GM12872 (cell line): ENCODE measurements at regions not wholly inside any gene's neighbourhood (a gene's known extent, or its start where the extent isn't known, plus 50 kb on each side); places are given as distances from the start of the nearest gene placed in this dataset.

Experiments
- TF ChIP-seq, protein P1 (sequence below): IDR thresholded peaks from 3 replicates; pipeline ENCODE4 v1.5.1; 2011; ENCODE audit warnings: low read depth, mild to moderate bottlenecking, low read length, moderate library complexity; ENCODE audit not compliant: insufficient read depth

DNA sequence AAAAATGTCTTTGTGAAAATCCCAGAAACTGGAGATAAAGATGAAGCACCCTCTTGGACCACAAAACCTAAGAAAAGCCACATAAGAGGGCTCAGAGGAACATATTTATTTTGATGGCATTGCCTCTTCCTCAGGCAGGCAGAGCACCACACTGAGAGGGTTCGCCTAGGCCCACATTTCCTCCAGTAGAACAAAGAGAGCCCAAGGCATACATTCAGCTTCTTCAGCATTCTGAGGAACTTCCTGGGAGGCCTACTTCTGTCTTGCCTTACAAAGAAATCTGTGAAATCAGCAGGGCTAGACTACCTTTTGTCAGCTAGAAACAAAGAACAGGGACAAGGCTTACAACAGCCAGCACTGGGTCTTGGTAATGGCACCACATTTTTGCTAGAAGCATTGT is 1325.3 kb downstream of the SI start:
- TF ChIP-seq, protein P1, sequence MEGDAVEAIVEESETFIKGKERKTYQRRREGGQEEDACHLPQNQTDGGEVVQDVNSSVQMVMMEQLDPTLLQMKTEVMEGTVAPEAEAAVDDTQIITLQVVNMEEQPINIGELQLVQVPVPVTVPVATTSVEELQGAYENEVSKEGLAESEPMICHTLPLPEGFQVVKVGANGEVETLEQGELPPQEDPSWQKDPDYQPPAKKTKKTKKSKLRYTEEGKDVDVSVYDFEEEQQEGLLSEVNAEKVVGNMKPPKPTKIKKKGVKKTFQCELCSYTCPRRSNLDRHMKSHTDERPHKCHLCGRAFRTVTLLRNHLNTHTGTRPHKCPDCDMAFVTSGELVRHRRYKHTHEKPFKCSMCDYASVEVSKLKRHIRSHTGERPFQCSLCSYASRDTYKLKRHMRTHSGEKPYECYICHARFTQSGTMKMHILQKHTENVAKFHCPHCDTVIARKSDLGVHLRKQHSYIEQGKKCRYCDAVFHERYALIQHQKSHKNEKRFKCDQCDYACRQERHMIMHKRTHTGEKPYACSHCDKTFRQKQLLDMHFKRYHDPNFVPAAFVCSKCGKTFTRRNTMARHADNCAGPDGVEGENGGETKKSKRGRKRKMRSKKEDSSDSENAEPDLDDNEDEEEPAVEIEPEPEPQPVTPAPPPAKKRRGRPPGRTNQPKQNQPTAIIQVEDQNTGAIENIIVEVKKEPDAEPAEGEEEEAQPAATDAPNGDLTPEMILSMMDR = no peak

DNA sequence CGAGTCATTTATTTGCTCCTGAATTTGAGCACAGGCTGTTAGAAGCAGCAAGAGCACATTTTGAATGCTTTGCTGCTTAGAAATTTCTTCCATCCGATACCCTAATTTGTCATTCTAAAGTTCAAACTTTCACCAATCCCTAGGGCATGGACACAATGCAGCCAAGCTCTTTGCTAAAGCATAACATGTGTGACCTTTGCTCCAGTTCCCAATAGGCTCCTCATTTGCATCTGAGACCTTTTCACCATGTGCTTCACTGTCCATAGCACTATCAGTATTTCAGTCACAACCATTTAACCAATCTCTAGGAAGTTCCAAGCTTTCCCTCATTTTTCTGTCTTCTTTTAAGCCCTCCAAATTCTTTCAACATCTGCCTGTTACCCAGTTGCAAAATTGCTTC is 1333.1 kb downstream of the SI start:
- TF ChIP-seq, protein P1 = no peak

DNA sequence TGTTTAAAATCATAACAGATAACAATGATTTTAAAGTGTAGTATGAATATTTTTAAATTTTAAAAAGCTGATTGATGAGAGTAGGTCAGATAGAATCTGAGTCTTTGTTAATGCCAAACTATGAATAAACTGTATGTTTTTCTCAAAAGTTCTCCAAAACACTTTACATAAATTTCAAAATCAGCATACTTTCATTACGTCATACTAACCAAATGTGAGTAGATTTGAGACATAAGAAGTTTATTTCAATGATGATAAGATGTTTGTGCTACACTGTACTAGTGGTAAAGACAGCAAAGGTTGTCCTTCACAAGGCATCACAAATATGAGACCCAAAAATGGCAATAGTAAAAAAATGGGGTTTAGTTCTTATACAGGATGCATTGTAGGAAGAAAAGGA is 1342.9 kb downstream of the SI start:
- TF ChIP-seq, protein P1 = no peak

DNA sequence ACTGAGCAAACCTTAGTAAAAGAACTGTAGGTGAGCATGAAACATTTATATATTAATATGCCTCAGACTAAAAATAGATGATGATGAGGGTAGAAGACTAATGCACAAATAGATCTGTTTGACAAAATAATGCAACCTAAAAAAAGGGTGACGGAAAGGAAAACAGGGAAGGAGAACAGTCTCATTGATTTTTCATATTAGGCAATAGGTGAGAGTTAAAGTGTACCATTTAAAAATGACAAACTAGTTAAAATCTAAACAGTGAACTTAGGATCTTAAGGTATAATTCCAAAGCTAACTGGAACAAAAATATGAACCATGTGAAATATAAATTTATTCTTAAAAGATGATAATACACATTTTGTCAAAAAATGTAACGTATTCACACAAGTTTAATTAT is 1347.6 kb downstream of the SI start:
- TF ChIP-seq, protein P1 = no peak

DNA sequence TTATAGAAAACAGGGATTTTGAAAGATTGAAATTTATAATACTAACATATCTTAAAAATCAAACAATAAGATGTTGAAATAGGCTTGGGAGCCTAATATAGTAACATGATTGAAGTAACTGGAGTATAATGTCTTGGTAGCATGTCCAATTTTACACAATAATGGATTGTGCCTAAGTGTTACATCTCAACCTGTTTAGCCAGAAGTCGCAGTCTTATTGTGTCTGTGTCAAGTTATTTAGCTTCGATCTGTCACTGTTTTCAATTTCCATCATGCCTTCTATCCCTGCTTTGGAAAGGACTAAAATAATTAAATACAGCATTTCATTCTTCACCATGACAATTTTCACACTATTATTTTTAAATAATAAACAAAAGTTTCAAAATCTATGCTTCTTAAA is 1352.2 kb downstream of the SI start:
- TF ChIP-seq, protein P1 = no peak

DNA sequence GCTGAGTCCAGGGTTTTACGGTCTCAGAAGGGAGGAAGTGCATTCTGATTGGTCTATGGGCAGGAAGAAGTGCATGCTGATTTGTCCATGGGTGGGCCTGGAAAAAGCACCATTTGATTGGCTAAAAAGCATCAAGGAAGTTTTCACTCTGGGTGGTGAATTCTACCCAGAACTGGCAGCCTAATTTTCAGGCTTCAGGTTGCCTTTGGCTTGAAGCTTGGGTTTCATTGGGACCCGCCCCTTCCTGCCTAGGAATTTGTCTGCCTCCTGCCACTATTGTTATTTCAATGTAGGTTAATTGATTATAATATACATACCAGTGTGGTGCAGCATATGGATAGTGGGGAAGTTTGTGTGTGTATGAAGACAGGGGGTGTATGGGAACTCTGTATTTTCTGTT is 1355.9 kb downstream of the SI start:
- TF ChIP-seq, protein P1 = no peak

DNA sequence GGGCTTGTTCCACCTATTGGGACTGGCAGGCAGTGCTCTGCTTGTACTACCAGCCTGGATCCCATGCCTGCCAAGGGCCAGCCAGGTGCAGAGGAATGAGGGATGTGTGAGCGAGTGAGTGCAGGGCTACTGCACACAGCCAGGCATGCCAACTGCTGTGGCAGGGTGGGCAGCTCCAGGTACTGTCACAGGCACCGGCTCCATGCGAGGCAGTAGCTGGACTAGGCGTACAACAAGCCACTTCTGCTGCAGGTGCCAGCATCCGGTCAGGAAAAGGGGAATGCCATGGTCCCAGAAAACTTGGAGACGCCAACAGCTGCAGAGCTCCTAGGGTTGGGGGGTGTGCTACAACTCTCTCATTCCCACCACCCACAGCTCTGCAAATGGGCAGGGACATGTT is 1356.7 kb downstream of the SI start:
- TF ChIP-seq, protein P1 = no peak

DNA sequence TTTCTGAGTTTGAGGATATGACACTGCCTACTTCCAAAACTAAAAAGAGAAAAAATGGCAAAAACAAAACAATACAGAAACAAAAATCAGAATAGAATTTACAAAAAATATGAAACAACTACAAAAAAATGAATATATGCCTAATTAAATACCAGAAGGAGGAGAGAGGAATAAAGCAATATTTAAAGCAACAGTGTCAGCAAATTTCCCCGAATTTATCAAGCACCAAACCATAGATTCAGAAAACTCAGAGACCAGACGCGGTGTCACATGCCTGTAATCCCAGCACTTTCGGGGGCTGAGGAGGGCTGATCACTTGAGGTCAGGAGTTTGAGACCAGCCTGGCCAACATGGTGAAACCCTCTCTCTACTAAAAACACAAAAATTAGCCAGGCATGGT is 1360.9 kb downstream of the SI start:
- TF ChIP-seq, protein P1 = no peak
